OCI-LY1 (cell line): ENCODE measurements at regions not wholly inside any gene's neighbourhood (a gene's known extent, or its start where the extent isn't known, plus 50 kb on each side); places are given as distances from the start of the nearest gene placed in this dataset.

Experiments
- H2AFZ ChIP-seq: fragments of 200-600 bp; sonication (generic), shearing (Covaris generic); 2 replicates; pipeline ENCODE4 v1.6.0; 2014; ENCODE audit warnings: antibody characterized with exemption, mild to moderate bottlenecking, low read length
- H3F3A ChIP-seq: fragments of 200-600 bp; sonication (generic), shearing (Covaris generic); 2 replicates; pipeline ENCODE4 v1.6.0; 2014; ENCODE audit warnings: mild to moderate bottlenecking, antibody characterized with exemption, low read length, moderate library complexity; ENCODE audit not compliant: insufficient read depth
- H3K27ac ChIP-seq: fragments of 200-600 bp; sonication (generic); 2 replicates; pipeline ENCODE4 v1.5.1; 2014; ENCODE audit warnings: low read length, mixed run types, mild to moderate bottlenecking, low read depth; ENCODE audit not compliant: poor library complexity, severe bottlenecking
- H3K27me3 ChIP-seq: fragments of 200-600 bp; sonication (generic); 2 replicates; pipeline ENCODE4 v1.6.0; 2014; ENCODE audit warnings: antibody characterized with exemption, mild to moderate bottlenecking, low read length, moderate library complexity; ENCODE audit not compliant: insufficient read depth
- H3K36me3 ChIP-seq: fragments of 200-600 bp; sonication (generic); 2 replicates; pipeline ENCODE4 v1.6.1; 2014; ENCODE audit warnings: mild to moderate bottlenecking, antibody characterized with exemption, low read length, moderate library complexity, mixed read lengths; ENCODE audit not compliant: insufficient read depth
- H3K4me1 ChIP-seq: fragments of 200-600 bp; sonication (generic); 2 replicates; pipeline ENCODE4 v1.5.1; 2014; ENCODE audit warnings: mild to moderate bottlenecking, low read length, moderate library complexity; ENCODE audit not compliant: insufficient read depth, severe bottlenecking
- H3K4me2 ChIP-seq: fragments of 200-600 bp; sonication (generic), shearing (Covaris generic); 2 replicates; pipeline ENCODE4 v1.6.1; 2014; ENCODE audit warnings: low read length
- H3K4me3 ChIP-seq: fragments of 200-600 bp; sonication (generic); 2 replicates; pipeline ENCODE4 v1.5.1; 2014; ENCODE audit warnings: low read length, low read depth, mild to moderate bottlenecking, mixed read lengths; ENCODE audit not compliant: poor library complexity, severe bottlenecking
- H3K79me2 ChIP-seq: fragments of 200-600 bp; shearing (Covaris generic); 2 replicates; pipeline ENCODE4 v1.6.1; 2016; ENCODE audit warnings: mixed run types, low read length, mixed read lengths; ENCODE audit not compliant: insufficient read depth
- H3K9ac ChIP-seq: fragments of 200-600 bp; sonication (generic), shearing (Covaris generic); 2 replicates; pipeline ENCODE4 v1.6.1; 2014; ENCODE audit warnings: mild to moderate bottlenecking, low read length, mixed read lengths
- H3K9me2 ChIP-seq: fragments of 200-600 bp; sonication (generic), shearing (Covaris generic); 2 replicates; pipeline ENCODE4 v1.6.1; 2014; ENCODE audit warnings: low read depth, mild to moderate bottlenecking, low read length, mixed read lengths
- H3K9me3 ChIP-seq: fragments of 200-600 bp; shearing (Covaris generic); 2 replicates; pipeline ENCODE4 v1.6.1; 2014; ENCODE audit warnings: low read length, mixed read lengths
- H4K20me1 ChIP-seq: fragments of 200-600 bp; sonication (generic), shearing (Covaris generic); 2 replicates; pipeline ENCODE4 v1.6.0; 2016; ENCODE audit warnings: mild to moderate bottlenecking, low read length; ENCODE audit not compliant: insufficient read depth
- EZH2 ChIP-seq: fragments of 200-600 bp; sonication (generic), shearing (Covaris generic); IDR thresholded peaks from 2 replicates; pipeline ENCODE4 v1.8.0; 2017; ENCODE audit warnings: borderline replicate concordance, mixed run types, mild to moderate bottlenecking, antibody characterized with exemption, low read length, moderate library complexity, mixed read lengths
- TF ChIP-seq, protein P1 (sequence below): fragments of 200-600 bp; sonication (generic), shearing (Covaris generic); IDR thresholded peaks from 2 replicates; pipeline ENCODE4 v1.5.1; 2017; ENCODE audit warnings: mild to moderate bottlenecking, antibody characterized with exemption, low read length, moderate library complexity, mixed read lengths

DNA sequence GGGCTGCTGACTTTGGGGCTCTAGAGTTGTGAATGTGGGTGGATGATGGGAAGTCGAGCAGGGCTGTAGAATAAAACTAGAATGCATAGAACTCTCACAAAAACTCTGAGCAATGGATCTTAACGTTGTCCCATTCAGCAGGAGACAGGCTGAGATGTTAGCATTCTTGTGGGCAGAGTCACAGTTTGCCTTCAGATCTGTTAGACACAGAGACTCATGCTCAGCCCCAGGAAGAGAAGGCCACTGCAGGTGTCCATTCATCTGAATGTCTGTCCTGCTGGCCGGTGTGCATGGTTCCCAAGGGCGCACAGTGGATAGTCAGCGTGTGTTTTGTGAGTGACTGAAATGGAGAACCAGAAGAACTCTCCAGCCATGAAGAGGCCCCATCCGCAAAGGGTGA, 111.3 kb downstream of the TSN start:
- H2AFZ ChIP-seq: no peak overlapping the region
- 0 out of 2 replicates have a peak, but pooled peaks cover 7% of the 10 kb centered on the region for H3K27me3 ChIP-seq
- H4K20me1 ChIP-seq: no peaks in the 10 kb centered on the region
- no peak overlapping the region for H3K27ac ChIP-seq
- H3K9me3 ChIP-seq: no peaks in the 10 kb centered on the region
- no peak overlapping the region for H3K4me2 ChIP-seq
- no peaks in the 10 kb centered on the region for H3K9me2 ChIP-seq
- no peaks in the 10 kb centered on the region for H3K36me3 ChIP-seq
- no peak overlapping the region for H3K9ac ChIP-seq
- no peak overlapping the region for H3K4me3 ChIP-seq
- H3F3A ChIP-seq: no peaks in the 10 kb centered on the region
- no peaks in the 10 kb centered on the region for H3K79me2 ChIP-seq
- TF ChIP-seq, protein P1, sequence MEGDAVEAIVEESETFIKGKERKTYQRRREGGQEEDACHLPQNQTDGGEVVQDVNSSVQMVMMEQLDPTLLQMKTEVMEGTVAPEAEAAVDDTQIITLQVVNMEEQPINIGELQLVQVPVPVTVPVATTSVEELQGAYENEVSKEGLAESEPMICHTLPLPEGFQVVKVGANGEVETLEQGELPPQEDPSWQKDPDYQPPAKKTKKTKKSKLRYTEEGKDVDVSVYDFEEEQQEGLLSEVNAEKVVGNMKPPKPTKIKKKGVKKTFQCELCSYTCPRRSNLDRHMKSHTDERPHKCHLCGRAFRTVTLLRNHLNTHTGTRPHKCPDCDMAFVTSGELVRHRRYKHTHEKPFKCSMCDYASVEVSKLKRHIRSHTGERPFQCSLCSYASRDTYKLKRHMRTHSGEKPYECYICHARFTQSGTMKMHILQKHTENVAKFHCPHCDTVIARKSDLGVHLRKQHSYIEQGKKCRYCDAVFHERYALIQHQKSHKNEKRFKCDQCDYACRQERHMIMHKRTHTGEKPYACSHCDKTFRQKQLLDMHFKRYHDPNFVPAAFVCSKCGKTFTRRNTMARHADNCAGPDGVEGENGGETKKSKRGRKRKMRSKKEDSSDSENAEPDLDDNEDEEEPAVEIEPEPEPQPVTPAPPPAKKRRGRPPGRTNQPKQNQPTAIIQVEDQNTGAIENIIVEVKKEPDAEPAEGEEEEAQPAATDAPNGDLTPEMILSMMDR: no peak
- no peak for TF ChIP-seq EZH2
- H3K4me1 ChIP-seq: no peaks in the 10 kb centered on the region

DNA sequence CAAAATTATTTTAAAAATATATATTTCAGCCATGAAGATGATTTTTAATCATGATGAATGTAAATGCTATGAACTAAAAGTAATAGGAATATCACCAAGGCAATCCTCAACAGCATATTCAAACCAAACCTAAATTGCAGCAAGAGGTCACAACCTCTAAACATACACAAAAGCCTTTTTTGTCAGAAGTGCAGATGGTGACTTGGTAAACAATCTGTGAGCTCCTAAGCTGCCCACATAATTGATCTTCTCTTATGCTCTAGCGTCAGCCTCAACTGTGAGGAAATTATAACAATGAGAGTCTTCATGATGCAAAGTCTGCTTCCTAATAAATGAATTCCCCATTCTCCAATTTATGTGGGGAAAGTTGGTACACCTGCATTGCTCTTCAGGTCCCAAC, 113.2 kb downstream of the TSN start:
- H3K27ac ChIP-seq: no peak overlapping the region
- H3K4me2 ChIP-seq: no peak overlapping the region
- no peaks in the 10 kb centered on the region for H3F3A ChIP-seq
- 0 out of 2 replicates have a peak, but pooled peaks cover 7% of the 10 kb centered on the region for H3K27me3 ChIP-seq
- H3K9me2 ChIP-seq: no peaks in the 10 kb centered on the region
- H3K9ac ChIP-seq: no peak overlapping the region
- H4K20me1 ChIP-seq: no peaks in the 10 kb centered on the region
- no peak overlapping the region for H3K4me3 ChIP-seq
- no peaks in the 10 kb centered on the region for H3K4me1 ChIP-seq
- H3K79me2 ChIP-seq: no peaks in the 10 kb centered on the region
- no peak overlapping the region for H2AFZ ChIP-seq
- no peaks in the 10 kb centered on the region for H3K36me3 ChIP-seq
- no peak for TF ChIP-seq EZH2
- TF ChIP-seq, protein P1: no peak
- no peaks in the 10 kb centered on the region for H3K9me3 ChIP-seq

DNA sequence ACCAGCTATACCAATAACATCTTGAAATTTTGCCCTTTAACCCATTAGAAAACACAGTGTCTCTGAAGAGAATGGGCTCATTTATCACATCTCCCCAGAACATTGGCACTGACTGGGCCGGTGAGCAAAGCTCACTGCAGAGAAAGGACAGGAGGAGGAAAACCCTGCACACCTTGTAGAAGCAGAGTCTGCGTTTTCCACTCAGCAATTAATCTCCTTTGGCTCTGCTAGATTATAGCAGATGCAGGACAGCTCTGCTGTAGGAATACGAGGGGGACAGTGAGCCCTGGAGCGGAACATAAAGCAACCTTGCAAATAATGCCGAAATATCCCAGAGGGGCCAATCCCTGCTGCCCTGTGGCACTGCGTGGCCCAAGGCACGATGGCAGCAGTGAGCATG, 113.9 kb downstream of the TSN start:
- H2AFZ ChIP-seq: no peak overlapping the region
- H3K79me2 ChIP-seq: no peaks in the 10 kb centered on the region
- H3K27ac ChIP-seq: no peak overlapping the region
- H3K36me3 ChIP-seq: no peaks in the 10 kb centered on the region
- no peak overlapping the region for H3K4me2 ChIP-seq
- no peak overlapping the region for H3K4me3 ChIP-seq
- H3K9ac ChIP-seq: no peak overlapping the region
- no peaks in the 10 kb centered on the region for H3K4me1 ChIP-seq
- no peaks in the 10 kb centered on the region for H3K9me2 ChIP-seq
- H3K27me3 ChIP-seq: 0 out of 2 replicates have a peak, but pooled peaks cover 3% of the 10 kb centered on the region
- H3F3A ChIP-seq: no peaks in the 10 kb centered on the region
- TF ChIP-seq, protein P1: no peak
- TF ChIP-seq EZH2: no peak
- H3K9me3 ChIP-seq: no peaks in the 10 kb centered on the region
- no peaks in the 10 kb centered on the region for H4K20me1 ChIP-seq
